Stimulated activated naive B cell treated with anti-CD40 and anti-IgM and Interleukin-4, amounts not matched to agents 10 μg/mL and 1 μg/mL and 100 μg/mL, for 72 hours (primary cell): ENCODE measurements at regions not wholly inside any gene's neighbourhood (a gene's known extent, or its start where the extent isn't known, plus 50 kb on each side); places are given as distances from the start of the nearest gene placed in this dataset.

ENCODE experiments used
- ATAC-seq, 2 donors: fragments of 150-1000 bp; cut with Tn5 transposase; replicated peaks; 2 replicates each; pipeline ENCODE4 v1.10.0; 2021; ENCODE audit warnings: moderate library complexity in 1 of 2
- DNase-seq: peaks from one replicate; pipeline ENCODE4 v3.0.0; 2021
- H3K27ac Mint-ChIP-seq: one replicate; pipeline ENCODE4 v1.8.0; 2022; ENCODE audit warnings: mild to moderate bottlenecking, mixed read lengths
- H3K27me3 Mint-ChIP-seq, 2 donors: one replicate each; pipeline ENCODE4 v1.8.0; 2022; ENCODE audit warnings: mixed read lengths in 2 of 2
- H3K36me3 Mint-ChIP-seq, 2 donors: one replicate each; pipeline ENCODE4 v1.8.0; 2022; ENCODE audit warnings: mixed read lengths in 2 of 2, mild to moderate bottlenecking in 1 of 2
- H3K4me1 Mint-ChIP-seq, 2 donors: one replicate each; pipeline ENCODE4 v1.8.0; 2022; ENCODE audit warnings: mixed read lengths in 2 of 2, mild to moderate bottlenecking in 1 of 2
- H3K4me3 Mint-ChIP-seq, 2 donors: one replicate each; pipeline ENCODE4 v1.8.0; 2022; ENCODE audit warnings: mild to moderate bottlenecking in 2 of 2, mixed read lengths in 2 of 2, moderate library complexity in 1 of 2
- H3K9me3 Mint-ChIP-seq, 2 donors: one replicate each; pipeline ENCODE4 v1.8.0; 2022; ENCODE audit warnings: mixed read lengths in 2 of 2, mild to moderate bottlenecking in 1 of 2

DNA sequence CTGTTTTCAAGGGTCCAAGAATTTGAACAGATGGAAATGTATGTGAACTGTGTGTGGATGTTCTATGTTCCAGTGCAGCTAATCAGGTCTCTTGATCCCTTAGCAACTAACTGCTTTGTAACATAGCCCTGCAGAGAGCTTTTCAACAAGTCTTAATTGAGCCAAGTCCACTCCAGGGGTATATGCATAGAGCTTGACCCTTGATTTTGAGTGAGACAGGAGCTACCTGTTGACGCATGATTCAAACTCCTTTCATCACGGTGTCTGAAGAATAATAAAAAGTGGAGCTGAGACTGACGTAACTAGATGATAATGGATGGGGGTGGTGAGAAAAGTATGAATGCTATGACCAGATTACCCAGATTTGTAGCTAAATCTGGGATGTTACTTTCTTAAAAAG lies 93.3 kb upstream of the CCDC54 start:
- ATAC-seq (no peak), DNase-seq (no peak)
- H3K27me3 Mint-ChIP-seq: no peaks in the 10 kb centered on the region
- no peak overlapping the region for H3K27ac Mint-ChIP-seq
- H3K4me1 Mint-ChIP-seq: peaks cover 3 to 5% of the 10 kb centered on the region in 2 donors
- H3K36me3 Mint-ChIP-seq: no peaks in the 10 kb centered on the region
- no peaks in the 10 kb centered on the region for H3K9me3 Mint-ChIP-seq
- H3K4me3 Mint-ChIP-seq: no peak overlapping the region

DNA sequence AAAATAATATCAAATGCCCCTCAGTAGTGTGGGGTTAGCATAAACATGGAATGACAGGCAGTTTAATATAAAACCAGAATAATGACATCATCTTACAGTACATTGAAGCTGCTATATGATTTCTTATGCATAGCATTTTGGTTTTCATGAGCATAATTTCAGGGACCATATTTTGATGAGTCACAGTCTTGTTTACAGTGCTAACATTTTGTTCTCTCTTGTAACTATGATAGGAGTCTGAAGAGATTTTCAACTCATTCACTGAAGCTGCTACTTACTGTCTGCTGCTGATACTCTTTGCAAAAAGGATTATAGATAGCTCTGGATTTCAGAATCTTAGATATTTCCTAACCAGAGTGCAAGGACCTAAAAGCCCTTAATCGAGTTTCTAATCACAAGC lies 92.6 kb upstream of the CCDC54 start:
- H3K27ac Mint-ChIP-seq: no peak overlapping the region
- peaks cover 0 to 4% of the 10 kb centered on the region in 2 donors for H3K27me3 Mint-ChIP-seq
- ATAC-seq (no peak), DNase-seq (no peak)
- H3K36me3 Mint-ChIP-seq: no peaks in the 10 kb centered on the region
- no peaks in the 10 kb centered on the region for H3K9me3 Mint-ChIP-seq
- H3K4me1 Mint-ChIP-seq: peaks cover 3 to 5% of the 10 kb centered on the region in 2 donors
- H3K4me3 Mint-ChIP-seq: no peak overlapping the region

GRCh38 chr3:107285197-107285596 lies 92.0 kb upstream of the CCDC54 start:
- no peak overlapping the region for H3K4me3 Mint-ChIP-seq
- H3K27me3 Mint-ChIP-seq: peaks cover 0 to 6% of the 10 kb centered on the region in 2 donors
- H3K36me3 Mint-ChIP-seq: peaks cover 0 to under 1% of the 10 kb centered on the region in 2 donors
- DNase-seq (no peak), ATAC-seq (no peak)
- H3K9me3 Mint-ChIP-seq: peaks cover 0 to under 1% of the 10 kb centered on the region in 2 donors
- H3K27ac Mint-ChIP-seq: no peak overlapping the region
- peaks cover 3 to 5% of the 10 kb centered on the region in 2 donors for H3K4me1 Mint-ChIP-seq

- H3K27me3 Mint-ChIP-seq: peaks cover 0 to 6% of the 10 kb centered on the region in 2 donors
- H3K4me3 Mint-ChIP-seq: no peak overlapping the region
- peaks cover 0 to 1% of the 10 kb centered on the region in 2 donors for H3K36me3 Mint-ChIP-seq
- no peak overlapping the region for H3K27ac Mint-ChIP-seq
- DNase-seq (no peak), ATAC-seq (no peak)
- H3K9me3 Mint-ChIP-seq: peaks cover 0 to 5% of the 10 kb centered on the region in 2 donors
- no peaks in the 10 kb centered on the region for H3K4me1 Mint-ChIP-seq
These were observed 87.9 kb upstream of the CCDC54 start for GRCh38 chr3:107289354-107289753.

DNA sequence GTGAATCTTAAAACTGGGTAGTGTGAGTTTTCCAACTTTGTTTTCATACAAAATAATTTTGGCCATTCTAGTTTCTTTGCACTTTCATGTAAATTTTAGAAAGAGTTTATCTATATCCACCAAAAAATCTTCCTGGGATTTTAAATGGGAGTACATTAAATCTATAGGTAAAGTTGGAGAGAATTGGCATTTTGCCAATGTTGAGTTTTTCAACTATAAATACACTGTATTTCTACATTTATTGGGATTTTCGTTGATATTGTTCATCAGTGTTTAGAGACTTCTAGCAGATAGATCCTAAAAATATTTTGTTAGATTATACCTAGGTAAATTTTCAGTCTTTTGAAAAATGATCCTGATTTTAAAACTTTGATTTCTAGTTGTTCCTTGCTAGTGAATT lies 83.1 kb upstream of the CCDC54 start:
- H3K27me3 Mint-ChIP-seq: peaks cover 0 to 12% of the 10 kb centered on the region in 2 donors
- no peaks in the 10 kb centered on the region for H3K4me1 Mint-ChIP-seq
- H3K9me3 Mint-ChIP-seq: peaks cover 4 to 11% of the 10 kb centered on the region in 2 donors
- H3K27ac Mint-ChIP-seq: no peak overlapping the region
- peaks cover 3 to 4% of the 10 kb centered on the region in 2 donors for H3K36me3 Mint-ChIP-seq
- DNase-seq: no peak
- no peak overlapping the region for H3K4me3 Mint-ChIP-seq
- ATAC-seq: no peak

- DNase-seq: no peak
- Mint-ChIP-seq H3K27ac (no peak overlapping the region), H3K4me3 (no peak overlapping the region), H3K27me3 (peaks cover 0 to 12% of the 10 kb centered on the region in 2 donors), H3K4me1 (no peaks in the 10 kb centered on the region), H3K36me3 (peaks cover 2 to 4% of the 10 kb centered on the region in 2 donors), H3K9me3 (peaks cover 4 to 6% of the 10 kb centered on the region in 2 donors)
- no peak for ATAC-seq
These were observed 79.6 kb upstream of the CCDC54 start for GRCh38 chr3:107297597-107297996.

- Mint-ChIP-seq H3K4me3 (no peak overlapping the region), H3K27me3 (no peaks in the 10 kb centered on the region), H3K9me3 (no peaks in the 10 kb centered on the region), H3K36me3 (no peaks in the 10 kb centered on the region), H3K27ac (no peak overlapping the region), H3K4me1 (no peaks in the 10 kb centered on the region)
- ATAC-seq (peak in 1 of 2 donors; percentile 25), DNase-seq (no peak)
These were observed 70.0 kb upstream of the CCDC54 start for GRCh38 chr3:107307205-107307604.

GRCh38 chr3:107308716-107309115 lies 68.5 kb upstream of the CCDC54 start:
- no peak for ATAC-seq
- H3K27ac Mint-ChIP-seq: no peak overlapping the region
- H3K4me1 Mint-ChIP-seq: no peaks in the 10 kb centered on the region
- H3K36me3 Mint-ChIP-seq: no peaks in the 10 kb centered on the region
- no peaks in the 10 kb centered on the region for H3K9me3 Mint-ChIP-seq
- peaks cover 0 to 8% of the 10 kb centered on the region in 2 donors for H3K27me3 Mint-ChIP-seq
- H3K4me3 Mint-ChIP-seq: no peak overlapping the region
- DNase-seq: no peak

GRCh38 chr3:107309312-107309711 lies 67.9 kb upstream of the CCDC54 start:
- Mint-ChIP-seq H3K4me3 (no peak overlapping the region), H3K27me3 (peaks cover 5 to 14% of the 10 kb centered on the region in 2 donors), H3K27ac (no peak overlapping the region), H3K36me3 (no peaks in the 10 kb centered on the region), H3K9me3 (no peaks in the 10 kb centered on the region), H3K4me1 (no peaks in the 10 kb centered on the region)
- DNase-seq (no peak), ATAC-seq (no peak)

GRCh38 chr3:107313711-107314110 lies 63.5 kb upstream of the CCDC54 start:
- DNase-seq (no peak), ATAC-seq (no peak)
- no peaks in the 10 kb centered on the region for H3K36me3 Mint-ChIP-seq
- H3K4me1 Mint-ChIP-seq: no peaks in the 10 kb centered on the region
- H3K9me3 Mint-ChIP-seq: no peaks in the 10 kb centered on the region
- H3K27me3 Mint-ChIP-seq: peaks cover 22 to 43% of the 10 kb centered on the region in 2 donors
- no peak overlapping the region for H3K4me3 Mint-ChIP-seq
- H3K27ac Mint-ChIP-seq: no peak overlapping the region

GRCh38 chr3:107315141-107315540 lies 62.1 kb upstream of the CCDC54 start:
- no peaks in the 10 kb centered on the region for H3K4me1 Mint-ChIP-seq
- H3K27me3 Mint-ChIP-seq: peaks cover 22 to 43% of the 10 kb centered on the region in 2 donors
- no peaks in the 10 kb centered on the region for H3K36me3 Mint-ChIP-seq
- no peak for ATAC-seq
- no peak for DNase-seq
- no peak overlapping the region for H3K4me3 Mint-ChIP-seq
- no peak overlapping the region for H3K27ac Mint-ChIP-seq
- H3K9me3 Mint-ChIP-seq: no peaks in the 10 kb centered on the region

DNA sequence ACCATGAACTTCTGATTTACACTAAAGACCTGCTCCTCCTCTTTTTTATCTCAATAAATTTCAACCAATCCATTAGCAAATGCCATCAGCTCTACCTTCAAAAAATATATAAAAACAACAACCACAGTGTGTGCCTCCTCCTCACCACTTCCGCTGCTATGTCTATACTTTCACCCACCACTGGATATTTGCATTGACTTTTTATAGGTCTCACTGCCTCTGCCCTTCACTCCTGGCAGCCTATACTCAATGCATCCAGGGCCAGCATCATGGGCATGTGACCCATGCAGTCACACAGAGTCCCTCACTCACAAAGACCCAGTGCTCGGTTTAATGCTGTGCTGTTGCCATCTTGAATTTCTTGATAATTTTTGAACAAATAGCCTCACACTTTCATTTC lies 53.5 kb upstream of the CCDC54 start:
- Mint-ChIP-seq H3K27me3 (no peaks in the 10 kb centered on the region), H3K4me1 (no peaks in the 10 kb centered on the region), H3K36me3 (no peaks in the 10 kb centered on the region), H3K4me3 (no peak overlapping the region), H3K9me3 (no peaks in the 10 kb centered on the region), H3K27ac (no peak overlapping the region)
- ATAC-seq (no peak), DNase-seq (no peak)

GRCh38 chr3:107325446-107325845 lies 51.8 kb upstream of the CCDC54 start:
- no peaks in the 10 kb centered on the region for H3K27me3 Mint-ChIP-seq
- DNase-seq (no peak), ATAC-seq (peak in 1 of 2 donors; percentile 43)
- no peak overlapping the region for H3K4me3 Mint-ChIP-seq
- H3K4me1 Mint-ChIP-seq: no peaks in the 10 kb centered on the region
- no peak overlapping the region for H3K27ac Mint-ChIP-seq
- no peaks in the 10 kb centered on the region for H3K9me3 Mint-ChIP-seq
- H3K36me3 Mint-ChIP-seq: no peaks in the 10 kb centered on the region
